ENCODE measurements at regions not wholly inside any gene's neighbourhood (a gene's known extent, or its start where the extent isn't known, plus 50 kb on each side); places are given as distances from the start of the nearest gene placed in this dataset.

- no peak for DNase-seq (ENCODE audit: low spot score)
Observed at GRCh38 chr21:28827422-28827821, 165.3 kb downstream of the LTN1 start.

- DNase-seq (ENCODE audit: low spot score): no peak
Observed at GRCh38 chr21:28826569-28826968, 166.1 kb downstream of the LTN1 start.

GRCh38 chr21:28826021-28826420, 166.7 kb downstream of the LTN1 start:
- no peak for DNase-seq (ENCODE audit: low spot score)

- no peak for DNase-seq (ENCODE audit: low spot score)
Observed at GRCh38 chr21:28823429-28823828, 169.2 kb downstream of the LTN1 start.

GRCh38 chr21:28822486-28823335, 170.0 kb downstream of the LTN1 start:
- DNase-seq (ENCODE audit: low spot score): no peak

GRCh38 chr21:28822123-28822399, 170.6 kb downstream of the LTN1 start:
- no peak for DNase-seq (ENCODE audit: low spot score)

GRCh38 chr21:28821276-28822122, 171.2 kb downstream of the LTN1 start:
- no peak for DNase-seq (ENCODE audit: low spot score)

GRCh38 chr21:28818663-28819278, 173.9 kb downstream of the LTN1 start:
- no peak for DNase-seq (ENCODE audit: low spot score)

- no peak for DNase-seq (ENCODE audit: low spot score)
Observed at GRCh38 chr21:28817871-28818270, 174.8 kb downstream of the LTN1 start.

GRCh38 chr21:28811860-28812259, 180.8 kb downstream of the LTN1 start:
- DNase-seq (ENCODE audit: low spot score): no peak

- DNase-seq (ENCODE audit: low spot score): no peak
Observed at GRCh38 chr21:28810826-28811524, 181.7 kb downstream of the LTN1 start.

GRCh38 chr21:28805885-28806284, 186.8 kb downstream of the LTN1 start:
- DNase-seq (ENCODE audit: low spot score): no peak

GRCh38 chr21:28804089-28804670, 188.5 kb downstream of the LTN1 start:
- DNase-seq (ENCODE audit: low spot score): no peak

- no peak for DNase-seq (ENCODE audit: low spot score)
Observed at GRCh38 chr21:28801906-28802305, 190.8 kb downstream of the LTN1 start.

- no peak for DNase-seq (ENCODE audit: low spot score)
Observed at GRCh38 chr21:28799926-28800325, 192.8 kb downstream of the LTN1 start.

- no peak for DNase-seq (ENCODE audit: low spot score)
Observed at GRCh38 chr21:28798798-28799197, 193.9 kb downstream of the LTN1 start.

- no peak for DNase-seq (ENCODE audit: low spot score)
Observed at GRCh38 chr21:28795251-28795650, 197.4 kb downstream of the LTN1 start.

GRCh38 chr21:28794371-28794851, 198.3 kb downstream of the LTN1 start:
- DNase-seq (ENCODE audit: low spot score): no peak

GRCh38 chr21:28793043-28793442, 199.6 kb downstream of the LTN1 start:
- no peak for DNase-seq (ENCODE audit: low spot score)

GRCh38 chr21:28791595-28792282, 200.9 kb downstream of the LTN1 start:
- no peak for DNase-seq (ENCODE audit: low spot score)

GRCh38 chr21:28790335-28790734, 202.3 kb downstream of the LTN1 start:
- no peak for DNase-seq (ENCODE audit: low spot score)

Data from A172 (cell line).